ENCODE measurements at regions not wholly inside any gene's neighbourhood (a gene's known extent, or its start where the extent isn't known, plus 50 kb on each side); places are given as distances from the start of the nearest gene placed in this dataset.
"Not testable (repeated sequence)": the region's sequence is repeated elsewhere in the genome, so short reads cannot be mapped to it uniquely, and the experiment has no call there.

DNA sequence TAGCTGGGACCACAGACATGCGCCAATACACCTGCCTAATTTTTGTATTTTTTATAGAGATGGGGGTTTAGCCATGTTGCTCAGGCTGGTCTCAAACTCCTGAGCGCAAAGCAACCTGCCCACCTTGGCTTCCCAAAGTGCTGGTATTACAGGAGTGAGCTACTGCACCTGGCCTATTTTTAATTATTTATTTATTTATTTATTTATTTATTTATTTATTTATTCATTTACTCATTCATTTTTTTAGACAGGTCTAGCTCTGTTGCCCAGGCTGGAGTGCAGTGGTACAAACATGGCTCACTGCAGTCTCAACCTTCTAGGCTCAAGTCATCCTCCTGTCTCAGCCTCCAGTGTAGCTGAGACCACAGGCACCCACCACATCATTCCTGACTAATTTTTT, 434.3 kb downstream of the DOK5 start:
- TF ChIP-seq POLR2A (IDR thresholded peaks at IDR 0.05; ENCODE audit: extremely low read depth, insufficient read length) = no peak
- TF ChIP-seq, protein P1, sequence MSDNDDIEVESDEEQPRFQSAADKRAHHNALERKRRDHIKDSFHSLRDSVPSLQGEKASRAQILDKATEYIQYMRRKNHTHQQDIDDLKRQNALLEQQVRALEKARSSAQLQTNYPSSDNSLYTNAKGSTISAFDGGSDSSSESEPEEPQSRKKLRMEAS (IDR thresholded peaks at IDR 0.05; ENCODE audit: low read depth, low read length) = no peak
- TF ChIP-seq, protein P2, sequence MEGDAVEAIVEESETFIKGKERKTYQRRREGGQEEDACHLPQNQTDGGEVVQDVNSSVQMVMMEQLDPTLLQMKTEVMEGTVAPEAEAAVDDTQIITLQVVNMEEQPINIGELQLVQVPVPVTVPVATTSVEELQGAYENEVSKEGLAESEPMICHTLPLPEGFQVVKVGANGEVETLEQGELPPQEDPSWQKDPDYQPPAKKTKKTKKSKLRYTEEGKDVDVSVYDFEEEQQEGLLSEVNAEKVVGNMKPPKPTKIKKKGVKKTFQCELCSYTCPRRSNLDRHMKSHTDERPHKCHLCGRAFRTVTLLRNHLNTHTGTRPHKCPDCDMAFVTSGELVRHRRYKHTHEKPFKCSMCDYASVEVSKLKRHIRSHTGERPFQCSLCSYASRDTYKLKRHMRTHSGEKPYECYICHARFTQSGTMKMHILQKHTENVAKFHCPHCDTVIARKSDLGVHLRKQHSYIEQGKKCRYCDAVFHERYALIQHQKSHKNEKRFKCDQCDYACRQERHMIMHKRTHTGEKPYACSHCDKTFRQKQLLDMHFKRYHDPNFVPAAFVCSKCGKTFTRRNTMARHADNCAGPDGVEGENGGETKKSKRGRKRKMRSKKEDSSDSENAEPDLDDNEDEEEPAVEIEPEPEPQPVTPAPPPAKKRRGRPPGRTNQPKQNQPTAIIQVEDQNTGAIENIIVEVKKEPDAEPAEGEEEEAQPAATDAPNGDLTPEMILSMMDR (IDR thresholded peaks at IDR 0.05; ENCODE audit: low read depth, low read length) = no peak
- TF ChIP-seq MYC (IDR thresholded peaks at IDR 0.05; ENCODE audit: low read depth, low read length) = no peak
- no peak overlapping the region for H3K4me3 ChIP-seq (ENCODE audit: low read depth, low read length)
- DNase-seq (ENCODE audit: low read depth) = no peak

DNA sequence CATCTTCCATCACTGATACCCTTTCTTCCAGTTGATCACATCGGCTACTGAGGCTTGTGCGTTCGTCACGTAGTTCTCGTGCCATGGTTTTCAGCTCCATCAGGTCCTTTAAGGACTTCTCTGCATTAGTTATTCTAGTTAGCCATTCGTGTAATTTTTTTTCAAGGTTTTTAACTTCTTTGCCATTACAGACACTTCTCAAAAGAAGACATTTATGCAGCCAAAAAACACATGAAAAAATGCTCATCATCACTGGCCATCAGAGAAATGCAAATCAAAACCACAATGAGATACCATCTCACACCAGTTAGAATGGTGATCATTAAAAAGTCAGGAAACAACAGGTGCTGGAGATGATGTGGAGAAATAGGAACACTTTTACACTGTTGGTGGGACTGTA, 430.7 kb downstream of the DOK5 start:
- H3K4me3 ChIP-seq (ENCODE audit: low read depth, low read length); DNase-seq (ENCODE audit: low read depth): not testable (repeated sequence)

DNA sequence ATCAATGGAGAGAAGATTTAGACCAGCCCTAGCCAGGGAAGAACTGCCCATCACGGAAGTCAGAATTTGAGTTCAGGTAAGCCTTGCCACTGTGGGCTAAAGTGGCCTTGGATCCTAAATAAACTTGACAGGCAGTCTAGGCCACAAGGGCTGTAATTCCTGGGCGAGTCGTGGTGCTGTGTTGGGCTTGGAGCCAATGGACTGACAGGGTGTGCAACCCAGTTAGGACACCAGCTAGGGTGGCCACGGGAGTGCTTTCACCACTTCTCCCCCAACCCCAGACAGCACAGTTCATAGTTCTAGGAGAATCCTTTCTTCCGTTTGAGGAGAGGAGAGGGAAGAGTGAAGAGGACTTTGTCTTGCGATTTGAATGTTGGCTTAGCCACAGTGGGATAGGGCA, 422.4 kb downstream of the DOK5 start:
- H3K4me3 ChIP-seq (ENCODE audit: low read depth, low read length) = no peak overlapping the region
- no peak for DNase-seq (ENCODE audit: low read depth)
- TF ChIP-seq MYC (IDR thresholded peaks at IDR 0.05; ENCODE audit: low read depth, low read length) = no peak
- TF ChIP-seq, protein P1 (IDR thresholded peaks at IDR 0.05; ENCODE audit: low read depth, low read length) = no peak

DNA sequence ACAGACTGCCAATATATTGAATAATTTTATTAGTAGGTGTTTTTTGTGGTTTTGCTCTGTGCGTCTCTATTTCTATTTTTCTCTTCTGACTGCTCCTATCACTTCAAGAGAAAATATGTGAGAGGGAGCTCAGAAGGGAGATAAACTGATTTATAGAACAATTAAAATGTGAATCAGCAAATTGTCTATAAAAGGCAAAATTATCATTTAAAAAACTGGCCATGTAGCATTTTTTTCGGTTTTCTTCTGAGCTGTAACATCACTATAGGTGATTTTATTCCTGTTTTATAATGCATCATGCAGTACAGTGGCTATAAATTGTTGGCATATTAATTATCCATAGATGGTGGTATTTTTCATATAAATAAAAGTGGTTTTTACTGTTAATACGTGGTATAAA, 416.5 kb downstream of the DOK5 start:
- no peak for DNase-seq (ENCODE audit: low read depth)
- no peak overlapping the region for H3K4me3 ChIP-seq (ENCODE audit: low read depth, low read length)
- TF ChIP-seq, protein P1 (IDR thresholded peaks at IDR 0.05; ENCODE audit: low read depth, low read length) = no peak
- no peak for TF ChIP-seq POLR2A (IDR thresholded peaks at IDR 0.05; ENCODE audit: extremely low read depth, insufficient read length)
- TF ChIP-seq, protein P2 (IDR thresholded peaks at IDR 0.05; ENCODE audit: low read depth, low read length) = no peak
- TF ChIP-seq MYC (IDR thresholded peaks at IDR 0.05; ENCODE audit: low read depth, low read length) = no peak

DNA sequence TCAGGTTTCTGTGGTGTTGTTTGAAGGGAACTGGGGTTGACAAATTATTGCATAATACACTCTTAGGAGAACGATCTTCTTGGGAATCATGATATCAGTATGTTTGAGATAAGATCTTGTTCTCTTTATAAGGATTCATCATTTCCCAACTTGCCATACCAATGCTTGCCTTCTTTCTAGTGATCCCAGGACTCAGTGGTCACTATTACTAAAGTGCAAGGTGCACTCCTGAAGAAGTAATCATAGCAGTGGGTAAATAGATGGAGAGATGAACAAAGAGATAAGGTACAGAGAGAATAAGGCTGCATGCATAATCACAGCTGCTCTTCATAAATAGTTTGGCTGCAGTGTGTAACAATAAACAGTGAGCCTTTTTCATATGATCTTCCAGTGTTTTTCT, 404.0 kb downstream of the DOK5 start:
- no peak for TF ChIP-seq POLR2A (IDR thresholded peaks at IDR 0.05; ENCODE audit: extremely low read depth, insufficient read length)
- TF ChIP-seq, protein P1 (IDR thresholded peaks at IDR 0.05; ENCODE audit: low read depth, low read length) = no peak
- TF ChIP-seq MYC (IDR thresholded peaks at IDR 0.05; ENCODE audit: low read depth, low read length) = no peak
- TF ChIP-seq, protein P2 (IDR thresholded peaks at IDR 0.05; ENCODE audit: low read depth, low read length) = no peak
- DNase-seq (ENCODE audit: low read depth) = no peak
- no peak overlapping the region for H3K4me3 ChIP-seq (ENCODE audit: low read depth, low read length)

DNA sequence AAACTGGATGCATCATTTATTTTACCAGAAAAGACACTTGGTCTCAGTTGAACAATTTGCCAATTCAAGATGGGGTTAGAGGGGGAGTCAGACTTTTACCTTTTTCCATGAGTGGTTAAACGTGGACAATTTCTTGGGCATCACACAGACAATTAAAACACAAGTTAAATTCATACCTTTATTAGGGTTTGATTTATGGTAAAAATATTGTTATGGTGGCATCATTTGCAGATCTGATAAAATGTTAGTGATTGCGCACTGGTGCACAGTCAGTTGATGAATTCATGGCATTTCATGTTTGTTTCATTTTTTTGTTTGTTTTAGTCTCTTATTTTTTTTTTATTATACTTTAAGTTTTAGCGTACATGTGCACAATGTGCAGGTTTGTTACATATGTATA, 399.9 kb downstream of the DOK5 start:
- H3K4me3 ChIP-seq (ENCODE audit: low read depth, low read length) = no peak overlapping the region
- DNase-seq (ENCODE audit: low read depth) = no peak
- TF ChIP-seq, protein P2 (IDR thresholded peaks at IDR 0.05; ENCODE audit: low read depth, low read length) = no peak
- TF ChIP-seq POLR2A (IDR thresholded peaks at IDR 0.05; ENCODE audit: extremely low read depth, insufficient read length) = no peak

DNA sequence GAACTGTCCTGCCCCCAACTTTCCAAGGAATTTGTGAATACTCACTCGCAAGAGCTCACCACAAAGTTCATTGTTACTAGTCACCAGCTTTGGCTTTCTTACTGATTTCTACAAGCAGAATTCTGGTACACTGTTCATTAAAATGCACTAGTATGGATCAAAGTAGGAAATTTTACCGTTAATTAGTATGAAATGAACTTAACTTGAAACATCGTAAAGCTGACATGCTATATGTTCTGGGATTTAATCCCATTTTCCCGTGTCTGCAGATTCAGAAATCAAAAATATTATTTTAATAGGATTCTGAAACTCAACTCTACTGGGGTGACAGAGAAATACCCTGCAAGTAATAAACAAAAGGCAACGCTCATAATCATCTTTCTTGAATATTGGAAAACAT, 399.3 kb downstream of the DOK5 start:
- TF ChIP-seq MYC (IDR thresholded peaks at IDR 0.05; ENCODE audit: low read depth, low read length) (no peak), POLR2A (IDR thresholded peaks at IDR 0.05; ENCODE audit: extremely low read depth, insufficient read length) (no peak)
- TF ChIP-seq, protein P1 (IDR thresholded peaks at IDR 0.05; ENCODE audit: low read depth, low read length) = no peak
- TF ChIP-seq, protein P2 (IDR thresholded peaks at IDR 0.05; ENCODE audit: low read depth, low read length) = no peak
- no peak overlapping the region for H3K4me3 ChIP-seq (ENCODE audit: low read depth, low read length)
- no peak for DNase-seq (ENCODE audit: low read depth)
